Fibroblast of lung (primary cell): ENCODE measurements at regions not wholly inside any gene's neighbourhood (a gene's known extent, or its start where the extent isn't known, plus 50 kb on each side); places are given as distances from the start of the nearest gene placed in this dataset.

ENCODE experiments used
- EZH2 ChIP-seq: IDR thresholded peaks from 2 replicates; pipeline ENCODE4 v1.5.1; 2012; ENCODE audit warnings: low read length, control low read depth, mild to moderate bottlenecking; ENCODE audit errors: missing control alignments
- TF ChIP-seq, protein P1 (sequence below), 2 donors: IDR thresholded peaks in 1 of 2; conservative IDR thresholded peaks in 1 of 2; 1 replicate in 1 of 2; 2 replicates in 1 of 2; pipeline ENCODE4 v1.5.1; 2011 to 2012; ENCODE audit warnings: low read length in 2 of 2, control low read depth in 1 of 2, inconsistent platforms in 1 of 2, low read depth in 1 of 2, mild to moderate bottlenecking in 1 of 2

DNA sequence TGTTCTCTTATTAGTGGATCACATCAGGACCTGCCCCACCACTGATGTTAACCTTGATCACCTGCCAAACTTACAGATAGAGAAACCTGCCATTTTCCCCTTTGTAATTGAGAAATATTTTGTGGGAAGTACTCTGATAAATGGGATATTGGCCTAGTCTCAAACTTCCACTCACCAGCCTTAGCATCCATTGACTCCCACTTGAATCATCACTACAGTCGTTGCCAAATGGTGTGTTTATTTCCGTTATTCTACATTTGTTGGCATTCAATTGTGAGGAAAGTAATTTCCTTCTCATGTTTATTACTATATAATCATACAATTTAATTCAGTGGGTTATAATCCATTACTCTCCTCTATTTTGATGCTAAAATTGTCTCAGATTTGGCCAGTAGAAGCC is 156.4 kb upstream of the CXCL13 start:
- TF ChIP-seq, protein P1, sequence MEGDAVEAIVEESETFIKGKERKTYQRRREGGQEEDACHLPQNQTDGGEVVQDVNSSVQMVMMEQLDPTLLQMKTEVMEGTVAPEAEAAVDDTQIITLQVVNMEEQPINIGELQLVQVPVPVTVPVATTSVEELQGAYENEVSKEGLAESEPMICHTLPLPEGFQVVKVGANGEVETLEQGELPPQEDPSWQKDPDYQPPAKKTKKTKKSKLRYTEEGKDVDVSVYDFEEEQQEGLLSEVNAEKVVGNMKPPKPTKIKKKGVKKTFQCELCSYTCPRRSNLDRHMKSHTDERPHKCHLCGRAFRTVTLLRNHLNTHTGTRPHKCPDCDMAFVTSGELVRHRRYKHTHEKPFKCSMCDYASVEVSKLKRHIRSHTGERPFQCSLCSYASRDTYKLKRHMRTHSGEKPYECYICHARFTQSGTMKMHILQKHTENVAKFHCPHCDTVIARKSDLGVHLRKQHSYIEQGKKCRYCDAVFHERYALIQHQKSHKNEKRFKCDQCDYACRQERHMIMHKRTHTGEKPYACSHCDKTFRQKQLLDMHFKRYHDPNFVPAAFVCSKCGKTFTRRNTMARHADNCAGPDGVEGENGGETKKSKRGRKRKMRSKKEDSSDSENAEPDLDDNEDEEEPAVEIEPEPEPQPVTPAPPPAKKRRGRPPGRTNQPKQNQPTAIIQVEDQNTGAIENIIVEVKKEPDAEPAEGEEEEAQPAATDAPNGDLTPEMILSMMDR (conservative IDR thresholded peaks at IDR 0.05 in 1 of 2, IDR thresholded peaks at IDR 0.05 in 1 of 2; ENCODE audit: low read depth in 1 of 2, low read length in 2 of 2), result no peak
- no peak for TF ChIP-seq EZH2
